Fibroblast of skin of back (primary cell): ENCODE measurements at regions not wholly inside any gene's neighbourhood (a gene's known extent, or its start where the extent isn't known, plus 50 kb on each side); places are given as distances from the start of the nearest gene placed in this dataset.

Experiments
- DNase-seq: peaks from one replicate; pipeline ENCODE4 v3.0.0-alpha.2; 2013

DNA sequence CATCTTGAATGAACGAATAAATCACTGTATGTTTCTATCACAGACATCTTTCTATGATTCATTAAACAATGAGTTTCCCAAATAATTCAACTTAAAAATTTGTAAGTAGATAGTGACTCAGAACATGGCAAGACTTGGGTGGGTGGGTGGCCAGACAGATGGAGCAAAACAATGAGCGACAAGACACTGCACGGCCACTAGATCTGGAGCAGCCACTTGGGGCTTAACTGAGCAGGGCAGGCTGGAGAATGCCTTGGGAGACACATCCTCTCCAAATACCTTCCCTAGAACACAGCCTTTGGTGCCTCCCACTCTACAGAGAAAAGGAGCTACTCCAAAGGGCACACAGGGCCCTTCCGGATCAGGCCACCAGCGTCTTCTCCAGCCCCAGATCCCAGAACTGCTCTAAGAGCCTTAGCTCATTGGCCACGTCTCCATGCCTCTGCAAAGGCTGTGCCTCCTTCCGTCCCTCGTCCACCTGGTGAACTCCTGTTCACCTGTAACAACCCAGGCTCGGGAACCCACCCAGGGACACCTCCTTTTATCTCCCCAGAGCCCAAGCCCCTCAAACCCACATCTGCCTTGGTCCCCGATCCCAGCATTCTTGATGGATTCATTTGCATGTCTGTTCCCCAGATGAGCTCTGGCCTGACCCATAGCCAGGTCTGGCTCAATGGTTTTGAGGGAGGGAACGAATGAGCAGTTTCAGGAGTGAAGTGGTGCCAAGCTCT lies 134.9 kb upstream of the IQSEC1 start:
- DNase-seq, result no peak

DNA sequence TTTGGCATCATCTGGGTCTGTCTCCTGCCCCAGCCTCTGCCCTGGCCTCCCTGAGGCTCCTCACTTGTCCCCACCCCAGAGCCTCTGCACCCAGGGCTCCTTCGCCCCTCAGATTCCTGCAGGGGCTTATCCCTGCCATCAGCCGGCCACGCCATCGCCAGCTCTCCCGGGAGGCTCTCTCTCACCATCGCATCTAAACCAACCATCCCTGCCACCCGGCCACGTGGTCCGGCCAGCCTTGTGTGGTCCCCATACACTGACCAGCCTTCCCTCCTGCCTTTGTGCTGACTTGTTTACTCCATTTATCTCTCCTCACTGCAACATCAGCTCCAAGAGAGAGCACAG lies 134.3 kb upstream of the IQSEC1 start:
- DNase-seq, result no peak

DNA sequence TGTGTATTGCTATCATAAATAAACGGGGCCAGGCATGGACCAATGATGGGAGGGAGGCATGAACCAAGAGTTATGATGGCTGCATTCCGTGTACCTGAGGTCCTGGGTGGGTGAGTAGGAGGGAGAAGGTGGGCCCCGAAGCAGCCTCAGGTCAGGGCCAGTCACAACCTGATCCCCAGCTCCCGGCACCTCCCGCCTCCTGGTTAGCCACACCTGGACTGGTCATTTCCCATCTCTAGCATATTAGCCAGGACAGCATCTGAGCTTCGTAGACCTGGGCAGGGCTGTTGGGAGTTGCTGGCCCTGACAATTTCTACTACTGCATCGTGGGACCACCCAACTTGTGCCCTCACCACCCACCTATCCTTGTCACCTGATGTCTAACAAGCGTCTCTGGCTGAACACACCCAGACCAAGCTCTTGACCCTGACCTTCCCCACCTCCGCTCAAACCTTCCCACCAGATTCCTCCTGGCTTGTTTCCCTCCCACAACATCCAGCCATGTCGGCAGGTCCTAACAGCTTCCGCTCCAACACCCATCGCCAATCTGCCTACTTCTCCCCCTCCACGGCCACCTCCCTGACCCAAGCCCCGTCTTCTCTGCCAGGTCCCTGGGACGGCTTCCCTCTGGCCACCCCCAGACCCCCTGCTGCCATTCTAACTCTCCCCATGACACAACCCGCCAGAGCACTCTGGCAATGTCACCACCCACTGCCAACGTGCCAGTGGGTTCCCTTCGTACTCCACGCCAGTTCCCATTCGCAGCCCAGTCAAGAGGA lies 133.8 kb upstream of the IQSEC1 start:
- no peak for DNase-seq

DNA sequence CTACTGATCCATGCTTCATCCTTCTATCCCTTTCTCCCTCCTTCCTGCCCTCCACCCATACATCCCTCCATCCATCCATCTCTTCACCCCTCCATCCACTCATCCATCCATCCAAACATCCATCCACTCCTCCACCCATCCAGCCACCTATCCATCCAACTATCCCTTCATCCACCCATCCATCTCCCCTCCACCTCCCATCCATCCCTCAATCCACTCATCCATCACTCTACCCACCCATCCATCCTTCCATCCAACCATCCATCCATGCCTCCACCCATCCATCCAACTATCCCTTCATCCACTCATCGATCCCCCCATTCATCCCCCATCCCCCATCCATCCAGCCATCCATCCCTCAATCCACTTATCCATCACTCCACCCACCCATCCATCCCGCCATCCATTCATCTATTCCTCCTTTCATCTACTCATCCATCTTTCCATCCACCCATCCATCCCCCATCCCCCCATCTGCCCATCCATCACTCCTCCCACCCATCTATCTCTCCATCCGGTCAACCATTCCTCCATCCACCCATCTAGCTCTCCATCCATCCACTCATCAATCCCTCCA lies 132.4 kb upstream of the IQSEC1 start:
- no peak for DNase-seq

DNA sequence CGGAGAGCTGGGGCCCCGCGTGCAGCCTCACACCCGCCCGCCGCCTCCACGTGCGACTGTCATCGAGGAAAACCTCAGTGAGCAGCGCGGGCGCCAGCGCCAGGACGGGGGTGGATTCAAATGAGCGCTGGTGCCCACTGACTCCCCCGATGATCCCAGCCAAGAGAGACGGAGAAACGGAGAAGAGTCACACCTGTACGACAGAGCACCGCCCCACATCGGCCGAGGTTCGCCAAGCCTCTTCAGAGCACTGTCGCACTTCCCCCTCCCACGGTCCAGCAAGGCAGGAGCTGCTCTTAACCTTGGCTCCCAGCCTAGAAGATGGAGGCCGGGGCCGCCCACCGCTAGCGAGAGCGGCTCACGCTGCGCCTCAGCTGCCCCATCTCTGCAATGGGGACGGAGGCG lies 130.9 kb upstream of the IQSEC1 start:
- DNase-seq, result no peak

DNA sequence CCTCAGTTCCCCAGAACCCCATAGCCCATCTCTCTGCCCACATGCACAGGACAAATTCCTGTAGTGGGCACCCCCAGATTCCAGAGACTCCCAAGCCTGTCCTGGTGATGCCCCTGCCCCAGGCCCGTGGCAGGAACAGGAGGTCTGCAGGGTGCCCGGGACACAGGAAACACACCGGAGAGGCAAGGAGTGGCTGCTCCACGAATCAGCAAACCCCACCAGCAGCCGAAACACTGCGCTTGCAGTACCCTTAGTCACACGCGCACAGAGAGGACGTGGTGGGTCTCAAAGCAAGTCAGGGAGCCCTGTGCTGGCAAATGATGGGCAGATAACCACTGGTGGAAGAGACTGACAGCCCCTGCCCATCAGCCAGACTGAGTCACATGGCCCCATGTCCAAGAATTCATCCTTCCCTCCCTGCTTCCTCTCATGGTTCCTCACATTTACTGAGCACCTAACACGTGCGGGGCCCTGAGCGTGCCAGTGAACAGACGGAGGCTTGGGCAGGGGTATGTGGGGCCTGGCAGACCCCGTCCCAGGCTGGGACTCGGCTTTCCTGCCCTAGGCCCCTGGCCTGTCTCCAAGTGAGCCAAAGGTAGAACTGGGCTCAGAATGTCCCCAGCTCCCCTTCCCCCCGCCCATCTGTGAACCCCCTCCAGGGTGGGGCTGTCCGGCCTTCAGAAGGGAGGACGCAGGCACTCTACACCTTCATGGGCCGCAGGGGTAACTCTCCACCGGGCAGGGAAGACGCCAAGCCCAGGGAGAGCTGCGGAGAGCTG lies 130.4 kb upstream of the IQSEC1 start:
- DNase-seq, result no peak

DNA sequence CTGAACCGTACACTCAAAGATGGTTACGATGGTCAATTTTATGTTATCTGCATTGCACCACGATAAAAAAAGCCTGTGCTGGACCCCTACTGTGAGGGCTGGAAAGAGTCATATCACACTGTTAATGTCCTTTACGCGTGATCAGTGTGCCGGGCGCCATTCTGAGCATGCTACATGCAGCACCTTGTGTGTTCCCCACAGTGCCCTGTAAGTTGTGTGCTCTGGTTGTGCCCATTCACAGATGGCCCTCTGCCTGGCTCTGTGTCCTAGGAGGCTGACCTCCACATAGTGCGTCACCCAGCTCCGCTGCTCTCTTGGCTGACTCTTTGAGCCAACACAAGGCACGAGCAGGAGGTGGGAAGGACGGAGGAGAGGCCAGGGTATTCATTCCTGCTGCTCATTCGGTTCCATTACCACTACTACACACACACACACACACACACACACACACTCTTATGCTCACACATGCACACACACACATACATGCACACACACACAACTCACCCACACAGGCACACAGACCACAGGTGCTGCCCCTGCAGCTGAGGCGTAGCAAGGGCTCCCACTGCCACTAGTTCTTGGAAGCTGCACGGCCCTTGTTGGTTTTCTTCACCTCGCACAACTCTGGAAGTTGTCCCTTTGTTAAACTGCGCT lies 129.6 kb upstream of the IQSEC1 start:
- DNase-seq, result no peak

DNA sequence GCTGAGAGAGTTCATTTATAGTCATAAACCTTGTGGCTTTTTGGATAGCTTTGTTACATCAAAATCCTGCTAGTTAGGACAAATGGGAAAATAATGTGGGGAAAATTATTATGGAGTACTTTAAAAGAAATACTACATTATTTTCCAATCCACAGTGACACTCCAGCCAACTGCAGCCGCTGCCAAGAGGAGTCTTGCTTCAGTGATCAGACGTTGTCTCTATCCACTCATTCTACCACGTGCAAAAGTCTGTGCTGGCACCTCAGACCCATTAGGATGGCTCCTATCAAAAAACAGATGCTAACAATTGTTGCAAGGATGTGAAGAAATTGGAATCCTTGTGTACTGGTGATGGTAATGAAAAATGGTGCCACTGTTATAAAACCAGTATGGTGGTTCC lies 128.6 kb upstream of the IQSEC1 start:
- DNase-seq, result no peak

DNA sequence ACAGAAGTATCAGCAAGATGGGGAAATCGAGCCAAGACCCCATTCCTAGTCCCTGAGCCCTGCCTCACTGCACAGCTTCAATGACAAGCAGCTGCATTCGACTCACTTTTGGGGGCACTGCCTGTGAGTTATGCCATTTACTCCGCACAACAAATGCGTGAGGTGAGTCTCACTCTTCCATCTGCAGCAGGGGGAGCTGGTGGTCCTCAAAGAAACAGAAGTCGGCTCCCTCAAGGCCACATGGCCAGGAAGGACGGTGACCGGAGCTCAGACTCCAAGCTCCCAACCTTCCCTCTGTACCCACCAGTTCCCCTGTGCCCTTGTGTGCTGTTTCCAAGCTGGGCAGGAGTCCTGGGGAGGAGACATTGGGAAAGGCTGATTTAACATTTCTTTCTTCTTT lies 127.7 kb upstream of the IQSEC1 start:
- DNase-seq, result no peak

DNA sequence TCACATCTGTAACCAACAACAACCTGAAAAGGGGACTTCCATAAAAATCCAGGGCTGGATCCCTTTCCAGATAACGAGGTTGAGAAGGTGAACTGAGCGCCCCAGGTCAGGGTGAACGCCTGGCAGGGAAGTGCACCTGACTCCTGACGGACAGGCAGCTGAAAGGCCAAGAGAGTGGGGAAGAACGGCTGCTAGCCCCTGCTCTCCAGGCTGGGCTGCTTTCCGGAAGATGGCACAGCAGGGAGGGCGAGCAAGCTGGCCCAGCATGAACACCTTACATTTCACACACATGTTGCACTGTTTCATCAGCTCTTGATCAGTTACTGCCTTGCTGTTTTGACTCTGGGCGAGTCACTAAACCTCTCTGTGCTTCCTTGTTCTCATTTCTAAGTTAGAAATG lies 127.2 kb upstream of the IQSEC1 start:
- no peak for DNase-seq

DNA sequence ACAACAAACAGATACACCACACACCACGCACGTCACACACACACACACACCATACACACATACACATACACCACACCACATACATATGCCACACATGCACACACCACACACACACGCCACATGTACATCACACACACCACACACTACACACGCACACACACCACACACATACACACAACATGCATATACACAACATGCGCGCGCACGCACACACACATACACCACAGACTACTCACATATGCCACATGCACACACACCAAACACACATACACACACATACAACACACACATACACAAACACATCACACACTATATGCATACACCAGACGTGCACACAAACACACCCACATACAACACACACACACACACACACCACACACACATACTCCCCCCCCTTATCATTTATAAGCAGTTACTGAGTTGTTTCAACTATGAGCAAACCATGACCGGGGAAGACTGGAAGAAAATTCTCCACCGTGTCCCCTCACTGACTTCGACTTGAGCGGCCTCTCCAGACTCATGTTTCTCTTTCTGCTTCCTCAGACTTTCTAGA lies 126.7 kb upstream of the IQSEC1 start:
- DNase-seq, result no peak

DNA sequence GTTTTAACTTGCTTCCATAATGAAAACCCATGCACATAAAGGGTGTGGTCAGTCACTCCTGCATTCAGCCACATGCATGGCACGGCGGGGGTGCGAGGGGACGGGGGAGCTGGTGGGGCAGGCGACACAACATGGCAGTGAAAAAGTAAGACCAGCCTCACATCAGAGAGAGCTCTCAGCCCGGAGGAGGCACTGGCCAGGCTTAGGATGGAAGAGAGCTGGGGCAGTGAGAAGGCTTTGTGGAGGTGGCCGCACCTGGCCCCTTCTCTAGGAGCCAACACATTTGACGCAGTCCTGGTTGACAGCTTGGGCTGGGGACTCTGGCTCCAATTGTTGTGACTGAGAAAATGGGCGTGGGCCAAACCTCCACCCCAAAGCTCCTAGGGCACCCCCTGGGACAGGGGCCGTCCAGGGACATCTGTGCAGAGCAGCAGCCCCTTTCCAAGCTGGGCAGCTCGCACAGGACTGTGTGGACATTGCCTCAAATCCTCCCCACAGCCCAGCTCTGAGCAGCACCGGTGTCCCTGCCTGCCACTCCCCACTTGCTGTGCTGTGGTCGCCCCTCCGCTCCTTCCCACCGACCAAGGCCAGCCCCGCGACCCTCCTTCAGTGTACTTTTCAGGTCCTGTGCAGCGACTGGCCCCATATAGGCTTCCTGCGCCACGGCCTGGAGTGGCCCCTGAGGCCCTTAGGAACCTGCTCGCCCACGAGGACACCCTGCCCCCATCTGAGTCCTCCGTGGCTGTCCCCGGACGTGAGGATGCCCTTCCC lies 126.0 kb upstream of the IQSEC1 start:
- DNase-seq, result no peak

DNA sequence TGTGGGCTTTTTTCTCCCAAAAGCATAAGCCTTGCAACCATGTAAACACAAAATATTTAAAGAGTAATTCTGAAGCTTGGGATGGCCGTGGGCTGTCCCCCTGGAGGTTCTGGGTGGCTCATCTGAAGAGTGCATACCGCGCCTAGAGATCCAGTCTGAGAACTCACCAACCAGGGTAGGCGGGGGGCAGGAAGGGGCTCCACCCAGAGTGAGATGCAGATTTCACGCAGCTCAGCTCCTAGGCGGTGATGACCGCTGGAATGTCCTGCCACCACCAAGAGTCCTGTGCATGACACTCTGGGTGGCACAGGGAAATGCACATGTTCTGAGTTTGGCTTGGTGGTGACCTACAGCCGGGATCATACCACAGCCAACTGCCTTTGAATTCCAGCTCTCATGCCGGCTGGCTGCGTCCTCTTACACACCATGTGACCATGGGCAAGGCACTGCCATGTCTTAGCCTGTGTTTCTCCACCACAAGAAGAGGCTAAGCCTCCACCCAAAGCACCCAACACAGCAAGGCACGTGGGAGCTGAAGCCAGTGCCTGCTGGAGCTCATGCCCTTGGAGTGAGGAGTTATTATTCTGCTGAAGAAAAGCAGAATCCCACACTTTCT lies 125.1 kb upstream of the IQSEC1 start:
- no peak for DNase-seq

DNA sequence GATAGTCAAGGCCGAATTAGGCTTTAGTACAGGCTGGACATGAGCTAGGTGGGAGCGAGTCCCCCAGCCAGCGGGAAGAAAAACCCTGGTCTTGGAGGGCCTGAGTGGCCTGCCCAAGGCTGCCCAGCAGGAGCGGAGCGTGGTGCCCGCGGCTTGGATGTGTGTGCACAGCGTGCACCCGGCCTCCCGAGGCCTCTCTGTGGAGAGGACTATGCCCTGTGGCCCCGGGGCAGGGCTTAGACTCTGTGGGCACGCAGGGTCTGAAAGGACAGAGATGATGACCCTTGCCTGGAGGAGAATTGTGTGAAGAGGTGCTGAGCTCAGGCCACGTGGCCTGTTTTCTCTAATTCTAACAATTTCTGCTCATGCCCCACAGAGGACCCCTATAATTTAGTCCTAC lies 124.6 kb upstream of the IQSEC1 start:
- no peak for DNase-seq

DNA sequence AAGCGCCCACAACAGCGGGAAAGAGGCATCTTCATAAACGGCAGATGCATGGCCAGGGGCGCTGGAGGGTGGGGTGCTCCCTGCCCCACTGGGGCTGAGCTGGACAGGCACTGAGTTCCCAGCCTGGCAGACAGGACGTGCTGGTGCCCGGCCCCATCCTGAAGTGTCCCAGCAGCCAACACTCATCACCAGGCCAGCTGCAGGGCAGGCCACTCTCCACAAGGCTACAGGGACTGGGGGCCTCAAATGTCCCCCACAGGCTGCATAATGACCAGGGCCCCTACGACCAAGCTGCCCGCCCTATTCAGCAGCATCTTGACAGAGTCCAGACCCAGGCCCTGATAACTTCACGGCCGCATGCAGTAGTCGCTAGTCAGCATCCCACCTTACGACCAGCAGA lies 124.1 kb upstream of the IQSEC1 start:
- DNase-seq, result no peak

DNA sequence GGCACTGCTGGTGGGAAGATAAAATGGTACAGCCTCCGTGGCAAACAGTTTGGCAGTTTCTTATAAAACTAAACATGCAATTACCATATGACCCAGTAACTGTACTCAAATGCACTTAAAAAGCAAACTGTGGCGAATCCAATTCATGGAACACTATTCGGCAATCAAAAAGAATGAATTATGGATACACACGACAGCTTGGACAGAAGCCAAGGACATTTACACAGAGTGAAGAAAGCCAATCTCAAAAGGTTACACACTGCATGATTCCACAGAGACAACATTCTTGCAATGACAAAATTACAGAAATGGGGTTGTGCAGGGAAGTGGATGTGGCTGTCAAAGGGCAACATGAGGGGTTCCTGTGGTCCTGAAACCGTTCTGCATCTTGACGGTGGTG lies 122.1 kb upstream of the IQSEC1 start:
- no peak for DNase-seq

DNA sequence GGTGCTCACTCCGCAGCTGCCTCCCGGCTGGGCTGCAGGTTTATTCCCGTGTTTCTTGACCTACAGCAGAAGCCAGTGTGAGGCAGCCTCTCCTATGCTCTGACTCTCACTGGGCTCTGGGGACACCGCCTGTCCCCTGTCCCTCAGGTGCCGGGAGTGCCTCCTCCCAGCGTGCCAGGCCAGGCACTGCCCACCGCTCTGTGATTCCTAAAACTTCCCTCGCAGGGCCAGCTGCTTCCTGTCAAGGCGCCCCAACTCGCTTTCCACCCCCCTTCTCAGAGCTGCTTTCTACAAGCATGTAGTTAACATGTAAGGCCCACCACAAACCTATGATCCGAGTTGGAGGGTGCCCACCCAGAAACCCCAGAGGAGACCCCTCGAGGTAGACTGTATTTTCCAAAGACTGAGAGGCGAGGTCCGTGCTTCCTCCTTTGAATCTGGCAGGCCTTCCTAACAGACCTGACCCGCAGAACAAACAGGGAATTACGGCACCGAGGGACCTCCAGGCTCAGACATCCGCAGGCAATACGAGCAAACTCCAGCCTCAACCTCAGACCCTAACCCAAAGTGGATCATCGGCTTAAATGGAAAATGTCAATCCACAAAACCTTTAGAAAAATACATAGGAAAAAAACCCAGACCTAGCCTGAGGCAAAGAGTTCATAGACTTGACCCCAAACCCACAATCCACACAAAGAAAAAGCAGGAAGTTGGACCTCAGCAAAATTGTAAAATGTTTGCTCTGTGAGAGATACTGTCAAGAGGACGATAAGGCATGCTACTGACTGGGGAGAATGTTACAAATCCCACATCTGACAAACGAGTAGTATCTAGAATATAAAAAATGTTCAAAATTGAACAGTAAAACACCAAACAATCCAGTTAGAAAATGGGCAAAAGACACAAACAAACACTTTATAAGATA lies 121.3 kb upstream of the IQSEC1 start:
- DNase-seq, result no peak

DNA sequence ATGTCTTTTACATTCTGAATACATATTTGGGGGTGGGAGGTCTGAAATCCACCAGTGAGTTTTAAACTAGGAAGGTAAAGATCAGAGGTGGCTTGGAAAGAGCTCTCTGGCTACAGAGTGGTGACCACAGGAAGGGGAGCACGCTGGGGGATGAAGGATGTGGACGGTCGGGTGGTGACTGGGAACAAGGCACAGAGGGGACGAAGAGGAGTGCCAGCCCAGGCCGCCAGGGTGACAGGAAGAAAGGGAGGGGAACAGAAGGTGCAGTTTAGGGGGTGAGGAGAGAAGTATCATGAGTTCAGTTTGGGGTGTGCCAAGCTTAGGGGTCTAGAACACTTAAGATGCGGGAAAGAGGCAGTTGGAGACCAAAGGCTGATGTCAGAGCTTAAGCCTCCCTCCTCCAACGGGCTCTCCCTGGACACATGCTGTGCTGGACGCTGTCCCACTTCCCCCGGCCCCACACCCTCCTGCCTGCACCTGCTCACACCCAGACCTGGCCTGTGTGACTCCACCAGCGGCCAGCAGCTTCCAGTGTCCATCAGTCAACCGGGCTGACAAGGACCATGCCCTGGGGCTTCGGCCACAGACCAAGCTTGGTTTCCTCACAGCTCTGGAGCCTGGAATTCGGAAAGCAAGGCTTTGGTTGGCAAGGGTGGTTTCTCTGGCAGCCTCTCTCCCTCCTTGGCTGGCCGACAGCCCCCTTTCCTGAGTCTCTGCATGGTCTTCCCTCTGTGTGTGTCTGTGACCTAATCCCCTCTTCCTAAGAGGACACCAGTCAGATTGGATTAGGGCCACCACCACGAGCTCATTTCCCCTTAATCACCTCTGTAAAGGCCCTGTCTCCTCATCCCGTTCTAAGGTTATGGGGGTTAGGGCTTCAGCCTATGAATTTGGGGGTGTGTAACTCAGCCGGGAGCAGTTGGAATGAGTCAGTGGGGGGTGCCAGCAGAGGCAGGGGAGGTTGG lies 120.4 kb upstream of the IQSEC1 start:
- no peak for DNase-seq
